ENCODE measurements at regions not wholly inside any gene's neighbourhood (a gene's known extent, or its start where the extent isn't known, plus 50 kb on each side); places are given as distances from the start of the nearest gene placed in this dataset.

DNA sequence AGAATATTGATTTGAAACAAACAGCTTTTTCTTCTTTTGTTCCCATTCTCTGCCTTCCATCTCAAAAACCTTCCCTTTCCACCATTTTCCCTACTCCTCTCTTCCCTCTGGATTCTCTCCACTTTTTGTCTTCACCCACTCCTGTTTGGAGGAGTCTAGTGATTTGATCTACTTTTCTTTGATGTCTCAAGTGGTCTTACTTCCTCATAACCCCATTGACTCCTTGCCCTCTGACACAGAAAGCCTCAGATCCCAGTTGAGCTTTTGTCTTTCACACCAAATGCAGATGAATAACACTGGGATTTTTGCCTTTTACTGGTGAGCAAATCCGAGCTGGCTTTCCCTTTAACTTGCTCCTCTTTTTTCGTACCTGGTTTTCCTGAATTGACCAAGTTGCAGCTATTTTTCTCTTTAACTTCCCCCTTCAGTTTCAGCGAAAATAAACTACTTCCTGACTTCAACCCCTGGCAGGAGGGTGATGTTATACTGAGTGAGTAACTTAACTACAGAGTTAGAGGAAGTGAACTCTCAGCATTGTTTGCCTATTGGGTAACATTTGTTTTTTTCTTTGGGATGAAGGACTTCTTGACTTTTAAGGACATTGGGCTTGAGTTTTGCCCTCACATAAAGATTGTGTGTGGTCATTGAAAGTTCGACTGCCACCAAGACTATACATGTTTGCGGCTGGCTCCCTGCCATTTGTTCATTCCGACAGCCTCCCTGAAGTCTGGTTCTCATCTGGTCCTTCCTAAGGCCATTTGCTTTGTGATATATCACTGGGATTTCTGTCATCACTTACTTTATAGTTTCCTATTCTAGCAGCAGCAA lies 392.8 kb upstream of the NR3C2 start:
- Histone ChIP-seq H3K4me3 (no peak overlapping the region), H3K4me2 (no peak overlapping the region), H3K4me1 (no peaks in the 10 kb centered on the region), H3K27ac (no peak overlapping the region), H3K9me3 (no peaks in the 10 kb centered on the region)
- DNase-seq (ENCODE audit: low read depth in 1 of 2, low spot score in 1 of 2) (peak in 1 of 2 experiments; percentile 6), FAIRE-seq (no peak), ATAC-seq (no peak)
- TF ChIP-seq GATA3 (IDR thresholded peaks at IDR 0.05; ENCODE audit: borderline replicate concordance) (no peak), HEYL (CRISPR knock-in tag; IDR thresholded peaks at IDR 0.05) (no peak)
- ChIA-PET POLR2A (no interaction called here), CTCF (no interaction called here)
- 13% methylated on average over 6 of the region's 6 CpGs for WGBS (ENCODE audit: missing lambda C conversion rate)

DNA sequence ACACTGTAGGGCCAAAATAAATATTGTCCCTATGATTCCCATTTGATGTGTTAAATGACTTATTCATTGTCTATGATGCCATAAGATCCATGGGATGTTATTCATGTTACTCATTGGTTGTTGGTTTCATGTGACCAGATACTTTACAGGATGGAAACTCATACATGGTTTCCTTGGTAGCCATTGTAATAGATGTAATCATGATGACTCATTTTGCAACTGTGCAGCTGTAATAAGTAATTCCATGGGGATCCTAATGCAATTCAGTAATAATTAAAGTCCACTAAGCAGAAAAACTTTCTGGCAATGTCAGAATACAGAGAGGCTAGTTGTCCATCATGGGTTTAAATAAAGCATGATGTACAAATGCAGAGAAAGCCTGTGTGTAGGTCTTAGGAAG lies 389.7 kb upstream of the NR3C2 start:
- no peaks in the 10 kb centered on the region for H3K4me1 ChIP-seq
- no peak for FAIRE-seq
- CTCF ChIA-PET = no interaction called here
- POLR2A ChIA-PET = no interaction called here
- H3K4me3 ChIP-seq = no peak overlapping the region
- H3K27ac ChIP-seq = no peak overlapping the region
- no peaks in the 10 kb centered on the region for H3K9me3 ChIP-seq
- H3K4me2 ChIP-seq = no peak overlapping the region
- TF ChIP-seq NPAS2 (CRISPR knock-in tag; IDR thresholded peaks at IDR 0.05; ENCODE audit: borderline replicate concordance) (no peak), FOSL2 (IDR thresholded peaks at IDR 0.05) (no peak), FOSL2 (CRISPR knock-in tag; IDR thresholded peaks at IDR 0.05) (peak; percentile 19; the same call in 1 of the 2 replicates)
- DNase-seq (ENCODE audit: low read depth in 1 of 2, low spot score in 1 of 2) = peak in 1 of 2 experiments; percentile 3
- ATAC-seq = no peak

DNA sequence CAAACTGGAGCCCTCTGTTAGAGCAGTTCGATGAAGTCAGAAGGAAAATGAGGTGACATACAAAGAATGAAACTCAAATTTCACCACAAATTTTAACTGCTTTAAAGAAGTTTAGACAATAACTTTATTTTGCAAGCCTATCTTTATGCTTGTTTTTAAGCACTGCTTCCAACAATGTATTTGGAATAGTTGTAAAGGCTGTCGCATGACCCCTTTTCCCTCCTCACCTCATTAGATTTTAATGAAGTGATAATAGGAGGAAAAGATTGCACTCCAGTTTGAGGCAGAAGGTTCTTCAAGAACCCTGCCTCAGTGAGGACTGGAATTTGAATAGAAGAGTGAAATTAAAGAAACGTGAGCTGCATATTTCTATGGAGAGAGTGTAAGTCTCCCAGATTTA lies 386.1 kb upstream of the NR3C2 start:
- H3K4me1 ChIP-seq = no peaks in the 10 kb centered on the region
- H3K4me2 ChIP-seq = no peak overlapping the region
- TF ChIP-seq NPAS2 (CRISPR knock-in tag; IDR thresholded peaks at IDR 0.05; ENCODE audit: borderline replicate concordance) (no peak), MYC (IDR thresholded peaks at IDR 0.05; ENCODE audit: borderline replicate concordance, low read length) (no peak), FOSB (CRISPR knock-in tag; IDR thresholded peaks at IDR 0.05) (no peak), ZNF302 (CRISPR knock-in tag; IDR thresholded peaks at IDR 0.05) (no peak), RFX5 (IDR thresholded peaks at IDR 0.05) (no peak), HOXA7 (CRISPR knock-in tag; IDR thresholded peaks at IDR 0.05) (no peak), RARB (CRISPR knock-in tag; IDR thresholded peaks at IDR 0.05) (no peak), RCOR1 (IDR thresholded peaks at IDR 0.05; ENCODE audit: low read depth, low read length) (no peak), NR3C1 (IDR thresholded peaks at IDR 0.05) (no peak), ESRRA (IDR thresholded peaks at IDR 0.05; ENCODE audit: borderline replicate concordance, low read length) (no peak), POLR2AphosphoS2 (conservative IDR thresholded peaks at IDR 0.05; ENCODE audit: low read length) (no peak), FOXS1 (CRISPR knock-in tag; IDR thresholded peaks at IDR 0.05) (no peak), EP300 (IDR thresholded peaks at IDR 0.05) (no peak), FOSL2 (IDR thresholded peaks at IDR 0.05) (no peak), FOSL2 (CRISPR knock-in tag; IDR thresholded peaks at IDR 0.05) (no peak), ZSCAN20 (CRISPR knock-in tag; IDR thresholded peaks at IDR 0.05) (no peak), SREBF2 (IDR thresholded peaks at IDR 0.05) (no peak), CBX2 (IDR thresholded peaks at IDR 0.05; ENCODE audit: borderline replicate concordance, low read depth) (no peak)
- TF ChIP-seq, protein P1, sequence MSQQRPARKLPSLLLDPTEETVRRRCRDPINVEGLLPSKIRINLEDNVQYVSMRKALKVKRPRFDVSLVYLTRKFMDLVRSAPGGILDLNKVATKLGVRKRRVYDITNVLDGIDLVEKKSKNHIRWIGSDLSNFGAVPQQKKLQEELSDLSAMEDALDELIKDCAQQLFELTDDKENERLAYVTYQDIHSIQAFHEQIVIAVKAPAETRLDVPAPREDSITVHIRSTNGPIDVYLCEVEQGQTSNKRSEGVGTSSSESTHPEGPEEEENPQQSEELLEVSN (IDR thresholded peaks at IDR 0.05; ENCODE audit: borderline replicate concordance, low read depth) = no peak
- TF ChIP-seq, protein P2, sequence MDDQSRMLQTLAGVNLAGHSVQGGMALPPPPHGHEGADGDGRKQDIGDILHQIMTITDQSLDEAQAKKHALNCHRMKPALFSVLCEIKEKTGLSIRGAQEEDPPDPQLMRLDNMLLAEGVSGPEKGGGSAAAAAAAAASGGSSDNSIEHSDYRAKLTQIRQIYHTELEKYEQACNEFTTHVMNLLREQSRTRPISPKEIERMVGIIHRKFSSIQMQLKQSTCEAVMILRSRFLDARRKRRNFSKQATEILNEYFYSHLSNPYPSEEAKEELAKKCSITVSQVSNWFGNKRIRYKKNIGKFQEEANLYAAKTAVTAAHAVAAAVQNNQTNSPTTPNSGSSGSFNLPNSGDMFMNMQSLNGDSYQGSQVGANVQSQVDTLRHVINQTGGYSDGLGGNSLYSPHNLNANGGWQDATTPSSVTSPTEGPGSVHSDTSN (IDR thresholded peaks at IDR 0.05) = no peak
- TF ChIP-seq, protein P3, sequence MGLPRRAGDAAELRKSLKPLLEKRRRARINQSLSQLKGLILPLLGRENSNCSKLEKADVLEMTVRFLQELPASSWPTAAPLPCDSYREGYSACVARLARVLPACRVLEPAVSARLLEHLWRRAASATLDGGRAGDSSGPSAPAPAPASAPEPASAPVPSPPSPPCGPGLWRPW (IDR thresholded peaks at IDR 0.05) = no peak
- no peak for DNase-seq (ENCODE audit: low read depth in 1 of 2, low spot score in 1 of 2)
- H3K27ac ChIP-seq = no peak overlapping the region
- ATAC-seq = no peak
- POLR2A ChIA-PET = no interaction called here
- H3K9me3 ChIP-seq = no peaks in the 10 kb centered on the region
- CTCF ChIA-PET = no interaction called here
- FAIRE-seq = no peak
- 44% methylated on average over 3 of the region's 3 CpGs for WGBS (ENCODE audit: missing lambda C conversion rate)
- no peak overlapping the region for H3K4me3 ChIP-seq
